Panc1 (cell line): ENCODE measurements at regions not wholly inside any gene's neighbourhood (a gene's known extent, or its start where the extent isn't known, plus 50 kb on each side); places are given as distances from the start of the nearest gene placed in this dataset.

Experiments
- SIN3A ChIP-seq: IDR thresholded peaks from 2 replicates; pipeline ENCODE4 v1.6.1; 2012; ENCODE audit warnings: low read depth, mild to moderate bottlenecking, low read length, moderate library complexity, borderline replicate concordance; ENCODE audit not compliant: insufficient read depth
- TF ChIP-seq, protein P1 (sequence below), 2 experiments: IDR thresholded peaks; 2 replicates each; pipeline ENCODE4 v1.6.1; 2011 to 2012; ENCODE audit warnings: low read depth in 2 of 2, control low read depth in 1 of 2, low read length in 1 of 2, mild to moderate bottlenecking in 1 of 2, moderate library complexity in 1 of 2; ENCODE audit not compliant: insufficient read depth in 1 of 2

DNA sequence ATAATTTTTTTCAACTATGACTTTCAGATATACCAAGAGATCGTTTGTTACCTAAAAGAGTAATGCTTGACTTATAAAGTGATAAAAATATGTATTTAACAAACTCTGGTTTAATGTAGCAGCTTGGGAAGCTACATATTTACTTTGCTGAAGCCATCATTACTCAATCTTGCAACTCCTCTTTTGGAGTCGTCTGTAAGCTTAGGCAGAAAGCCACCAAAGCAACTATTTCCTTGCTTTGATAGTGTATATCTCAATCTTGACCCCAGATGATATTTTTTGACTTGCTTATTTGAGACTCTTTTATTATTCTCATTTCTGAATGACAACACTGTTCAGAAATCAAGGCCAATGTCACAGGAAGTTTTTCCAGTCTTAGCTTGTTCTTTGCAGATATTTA, 183.0 kb downstream of the SAMD5 start:
- no peak for TF ChIP-seq SIN3A
- TF ChIP-seq, protein P1, sequence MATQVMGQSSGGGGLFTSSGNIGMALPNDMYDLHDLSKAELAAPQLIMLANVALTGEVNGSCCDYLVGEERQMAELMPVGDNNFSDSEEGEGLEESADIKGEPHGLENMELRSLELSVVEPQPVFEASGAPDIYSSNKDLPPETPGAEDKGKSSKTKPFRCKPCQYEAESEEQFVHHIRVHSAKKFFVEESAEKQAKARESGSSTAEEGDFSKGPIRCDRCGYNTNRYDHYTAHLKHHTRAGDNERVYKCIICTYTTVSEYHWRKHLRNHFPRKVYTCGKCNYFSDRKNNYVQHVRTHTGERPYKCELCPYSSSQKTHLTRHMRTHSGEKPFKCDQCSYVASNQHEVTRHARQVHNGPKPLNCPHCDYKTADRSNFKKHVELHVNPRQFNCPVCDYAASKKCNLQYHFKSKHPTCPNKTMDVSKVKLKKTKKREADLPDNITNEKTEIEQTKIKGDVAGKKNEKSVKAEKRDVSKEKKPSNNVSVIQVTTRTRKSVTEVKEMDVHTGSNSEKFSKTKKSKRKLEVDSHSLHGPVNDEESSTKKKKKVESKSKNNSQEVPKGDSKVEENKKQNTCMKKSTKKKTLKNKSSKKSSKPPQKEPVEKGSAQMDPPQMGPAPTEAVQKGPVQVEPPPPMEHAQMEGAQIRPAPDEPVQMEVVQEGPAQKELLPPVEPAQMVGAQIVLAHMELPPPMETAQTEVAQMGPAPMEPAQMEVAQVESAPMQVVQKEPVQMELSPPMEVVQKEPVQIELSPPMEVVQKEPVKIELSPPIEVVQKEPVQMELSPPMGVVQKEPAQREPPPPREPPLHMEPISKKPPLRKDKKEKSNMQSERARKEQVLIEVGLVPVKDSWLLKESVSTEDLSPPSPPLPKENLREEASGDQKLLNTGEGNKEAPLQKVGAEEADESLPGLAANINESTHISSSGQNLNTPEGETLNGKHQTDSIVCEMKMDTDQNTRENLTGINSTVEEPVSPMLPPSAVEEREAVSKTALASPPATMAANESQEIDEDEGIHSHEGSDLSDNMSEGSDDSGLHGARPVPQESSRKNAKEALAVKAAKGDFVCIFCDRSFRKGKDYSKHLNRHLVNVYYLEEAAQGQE (IDR thresholded peaks at IDR 0.05; ENCODE audit: insufficient read depth in 1 of 2, low read depth in 2 of 2, low read length in 1 of 2) = no peak
